LNCAP (cell line): ENCODE measurements at regions not wholly inside any gene's neighbourhood (a gene's known extent, or its start where the extent isn't known, plus 50 kb on each side); places are given as distances from the start of the nearest gene placed in this dataset.

Experiments
- TF ChIP-seq, protein P1 (sequence below): fragments of 450-650 bp; IDR thresholded peaks from 2 replicates; pipeline ENCODE4 v1.5.1; 2017; ENCODE audit warnings: mild to moderate bottlenecking

DNA sequence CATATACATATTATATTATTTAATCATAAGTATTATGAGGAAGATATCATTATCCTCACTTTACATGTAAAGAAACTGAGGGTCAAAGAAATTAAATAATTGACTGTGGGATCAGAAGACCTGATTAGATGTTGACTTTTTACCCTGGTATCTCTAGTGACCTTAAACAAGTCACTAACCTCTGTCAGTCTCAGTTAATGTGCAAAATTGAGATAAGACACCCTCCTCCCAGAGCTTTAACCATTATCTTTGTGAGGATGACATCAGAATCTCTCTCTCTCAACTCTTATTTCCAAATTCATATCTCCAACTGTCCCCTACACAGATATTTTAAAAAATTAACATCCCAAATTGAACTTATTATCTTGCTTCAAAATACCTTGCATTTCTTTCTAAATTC lies 177.8 kb downstream of the KLHL28 start:
- TF ChIP-seq, protein P1, sequence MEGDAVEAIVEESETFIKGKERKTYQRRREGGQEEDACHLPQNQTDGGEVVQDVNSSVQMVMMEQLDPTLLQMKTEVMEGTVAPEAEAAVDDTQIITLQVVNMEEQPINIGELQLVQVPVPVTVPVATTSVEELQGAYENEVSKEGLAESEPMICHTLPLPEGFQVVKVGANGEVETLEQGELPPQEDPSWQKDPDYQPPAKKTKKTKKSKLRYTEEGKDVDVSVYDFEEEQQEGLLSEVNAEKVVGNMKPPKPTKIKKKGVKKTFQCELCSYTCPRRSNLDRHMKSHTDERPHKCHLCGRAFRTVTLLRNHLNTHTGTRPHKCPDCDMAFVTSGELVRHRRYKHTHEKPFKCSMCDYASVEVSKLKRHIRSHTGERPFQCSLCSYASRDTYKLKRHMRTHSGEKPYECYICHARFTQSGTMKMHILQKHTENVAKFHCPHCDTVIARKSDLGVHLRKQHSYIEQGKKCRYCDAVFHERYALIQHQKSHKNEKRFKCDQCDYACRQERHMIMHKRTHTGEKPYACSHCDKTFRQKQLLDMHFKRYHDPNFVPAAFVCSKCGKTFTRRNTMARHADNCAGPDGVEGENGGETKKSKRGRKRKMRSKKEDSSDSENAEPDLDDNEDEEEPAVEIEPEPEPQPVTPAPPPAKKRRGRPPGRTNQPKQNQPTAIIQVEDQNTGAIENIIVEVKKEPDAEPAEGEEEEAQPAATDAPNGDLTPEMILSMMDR = no peak

DNA sequence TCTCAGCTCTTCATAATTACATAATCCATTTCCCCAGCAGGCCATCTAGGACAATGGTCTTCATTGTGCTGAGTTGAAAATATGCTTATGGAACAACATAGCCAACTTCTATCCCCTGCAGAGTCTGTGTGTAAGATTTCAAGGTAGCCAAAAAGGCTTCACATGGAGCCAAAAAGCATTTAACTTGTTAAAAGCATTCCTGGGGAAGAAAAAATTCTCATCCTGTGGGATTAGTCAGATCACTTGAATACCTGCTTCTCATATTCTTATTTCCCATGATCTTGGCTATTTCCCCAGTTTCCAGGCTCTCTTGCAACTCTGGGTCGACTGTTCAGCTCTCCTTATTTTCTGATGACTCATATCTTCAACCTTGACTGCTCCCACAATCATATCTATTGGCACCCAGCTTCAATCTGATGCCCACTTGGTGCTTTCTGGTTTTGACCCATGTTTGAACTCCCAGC lies 178.9 kb downstream of the KLHL28 start:
- TF ChIP-seq, protein P1 = no peak

GRCh38 chr14:44780989-44781388 lies 180.8 kb downstream of the KLHL28 start:
- TF ChIP-seq, protein P1 = no peak

GRCh38 chr14:44778604-44779003 lies 183.1 kb downstream of the KLHL28 start:
- TF ChIP-seq, protein P1 = no peak

GRCh38 chr14:44777584-44777983 lies 184.2 kb downstream of the KLHL28 start:
- TF ChIP-seq, protein P1 = no peak

DNA sequence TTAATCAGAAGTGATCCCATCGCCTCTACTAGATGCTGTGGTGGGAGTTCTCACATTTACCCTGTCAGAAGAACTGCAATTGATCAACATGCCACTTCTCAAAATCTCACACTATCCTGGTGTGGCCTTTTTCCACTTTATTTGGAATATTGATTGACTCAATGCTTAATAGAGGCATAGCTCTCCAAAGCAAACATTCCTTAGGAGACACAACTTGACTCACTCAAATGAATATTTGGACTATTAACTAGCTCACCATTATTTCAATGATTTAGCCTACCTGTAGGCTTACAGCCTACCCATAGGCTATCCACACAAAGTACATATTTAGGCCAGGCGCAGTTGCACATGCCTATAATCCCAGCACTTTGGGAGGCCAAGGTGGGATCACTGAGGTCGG lies 186.5 kb downstream of the KLHL28 start:
- TF ChIP-seq, protein P1 = no peak

DNA sequence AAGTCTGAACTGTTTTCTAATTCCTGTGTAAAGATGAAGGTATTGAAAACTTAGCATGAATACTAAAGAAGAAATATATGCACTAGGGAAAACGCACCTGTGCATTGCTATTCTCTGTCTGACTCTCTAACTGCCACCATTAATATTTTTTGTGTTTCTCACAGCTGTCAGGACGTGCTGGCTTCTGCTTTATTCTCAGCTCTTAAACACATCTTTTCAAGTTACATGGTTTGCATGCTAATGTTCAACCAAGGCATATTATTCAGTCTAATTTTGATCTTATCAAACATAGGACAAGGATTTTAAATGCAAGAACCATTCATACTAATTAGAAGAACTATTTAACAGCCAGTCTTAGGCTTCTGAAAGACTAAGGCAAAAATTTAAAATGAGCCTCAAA lies 187.4 kb downstream of the KLHL28 start:
- TF ChIP-seq, protein P1 = no peak

- TF ChIP-seq, protein P1 = no peak
Observed at GRCh38 chr14:44771496-44771895, 190.3 kb downstream of the KLHL28 start.
